Urothelium cell line (cell line): ENCODE measurements at regions not wholly inside any gene's neighbourhood (a gene's known extent, or its start where the extent isn't known, plus 50 kb on each side); places are given as distances from the start of the nearest gene placed in this dataset.

Experiments
- DNase-seq: peaks from one replicate; pipeline ENCODE4 v3.0.0; 2011; ENCODE audit warnings: low spot score, mixed read lengths
- FAIRE-seq: peaks from 2 replicates; lab custom pipeline; 2011; peaks lifted over from hg19 to GRCh38; lab: Jason Lieb, UNC

DNA sequence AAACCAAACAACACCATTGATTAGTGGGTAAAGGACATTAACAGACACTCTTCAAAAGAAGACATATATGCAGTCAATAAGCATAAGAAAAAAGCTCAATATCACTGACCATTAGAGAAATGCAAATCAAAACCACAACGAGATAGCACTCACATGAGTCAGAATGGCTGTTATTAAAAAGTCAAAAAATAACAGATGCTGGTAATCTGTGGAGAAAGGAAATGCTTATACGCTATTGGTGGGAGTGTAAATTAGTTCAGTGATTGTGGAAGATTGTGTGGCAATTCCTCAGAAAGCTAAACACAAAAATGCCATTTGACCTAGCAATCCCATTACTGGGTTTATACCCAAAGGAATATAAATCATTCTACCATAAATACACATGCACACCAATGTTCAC lies 182.6 kb downstream of the TRPC6 start:
- DNase-seq, result no peak
- FAIRE-seq, result no peak

DNA sequence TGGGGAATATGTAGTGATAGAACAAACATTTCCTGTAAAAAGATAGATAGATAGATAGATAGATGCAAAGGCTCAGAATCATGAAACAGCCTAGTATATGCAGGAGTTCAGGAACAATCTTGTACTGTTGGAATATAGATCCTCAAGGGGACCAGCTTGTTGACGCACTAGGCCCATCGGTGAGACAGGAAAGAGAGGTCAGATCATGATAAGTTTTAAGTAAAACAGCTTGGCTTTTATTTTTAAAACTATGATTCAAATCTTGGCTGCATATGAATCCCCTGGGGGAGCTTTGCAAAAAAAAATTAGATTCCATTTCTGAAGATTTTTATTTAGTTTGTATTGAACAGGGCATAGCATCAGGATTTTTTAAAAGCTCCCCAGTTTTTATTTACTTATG lies 185.8 kb downstream of the TRPC6 start:
- no peak for DNase-seq
- FAIRE-seq, result no peak

GRCh38 chr11:101390539-101390938 lies 193.3 kb downstream of the TRPC6 start:
- DNase-seq, result no peak
- no peak for FAIRE-seq

DNA sequence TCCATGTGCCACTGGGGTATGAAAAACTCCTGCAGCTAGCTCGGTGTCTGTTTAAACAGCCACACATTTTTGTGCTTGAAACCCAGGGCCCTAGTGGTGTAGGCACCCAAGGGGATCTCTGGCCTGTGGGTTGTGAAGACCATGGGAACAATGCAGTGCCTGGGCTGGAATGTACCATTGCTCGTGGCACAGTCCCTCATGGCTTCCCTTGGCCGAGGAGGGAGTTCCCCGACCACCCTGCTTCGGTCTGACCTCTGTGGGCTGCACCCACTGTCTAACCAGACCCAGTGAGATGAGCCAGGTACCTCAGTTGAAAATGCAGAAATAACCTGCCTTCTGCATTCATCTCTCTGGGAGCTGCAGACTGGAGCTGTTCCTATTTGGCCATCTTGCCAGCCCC lies 214.0 kb downstream of the TRPC6 start:
- DNase-seq (no peak), FAIRE-seq (no peak)

- DNase-seq (no peak), FAIRE-seq (no peak)
These were observed 220.0 kb downstream of the TRPC6 start for GRCh38 chr11:101363706-101364275.

DNA sequence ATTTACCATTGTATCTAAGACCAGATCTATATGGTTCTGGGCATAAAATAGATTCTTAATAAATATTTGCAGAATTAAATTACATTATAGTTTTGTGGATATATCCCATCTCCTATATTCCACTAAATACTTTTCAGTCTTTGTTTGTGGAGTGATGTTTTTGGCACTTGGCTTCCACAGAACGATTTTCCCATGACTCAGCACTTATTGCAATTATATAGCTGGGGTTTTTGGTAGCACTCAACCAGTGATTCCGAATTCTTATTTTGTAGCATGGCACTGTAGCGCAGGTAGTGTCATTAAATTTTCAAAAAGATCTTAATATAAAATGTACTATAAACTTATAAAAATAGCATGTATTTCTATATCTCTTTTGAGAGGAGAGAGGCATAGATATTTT lies 221.2 kb downstream of the TRPC6 start:
- FAIRE-seq, result no peak
- DNase-seq, result no peak

- no peak for DNase-seq
These were observed 226.0 kb downstream of the TRPC6 start for GRCh38 chr11:101357771-101358170.

DNA sequence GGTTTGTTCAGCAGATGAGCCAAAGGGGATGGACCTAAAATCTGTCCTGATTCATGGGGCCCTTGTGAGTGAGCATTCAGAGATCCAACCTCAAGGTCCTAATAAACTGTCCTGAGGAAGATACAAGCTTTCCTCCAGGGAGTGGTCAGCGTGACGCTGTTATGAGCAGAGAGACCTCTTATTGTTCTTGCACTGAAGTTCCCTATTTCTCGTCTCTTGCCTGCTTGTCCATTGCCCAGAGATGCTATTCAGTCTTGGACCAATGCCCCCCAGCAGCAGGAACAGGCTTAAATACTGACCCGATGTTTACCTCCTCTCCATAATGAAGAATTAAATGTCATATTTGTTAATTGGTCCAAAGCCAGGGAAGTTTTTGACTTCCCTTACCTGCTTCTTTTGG lies 225.2 kb upstream of the PGR start:
- DNase-seq, result no peak
- FAIRE-seq, result no peak

More at GRCh38 chr11:101357771-101358170, 226.0 kb downstream of the TRPC6 start:
- no peak for FAIRE-seq

GRCh38 chr11:101348786-101349185 lies 219.2 kb upstream of the PGR start:
- DNase-seq (no peak), FAIRE-seq (no peak)

DNA sequence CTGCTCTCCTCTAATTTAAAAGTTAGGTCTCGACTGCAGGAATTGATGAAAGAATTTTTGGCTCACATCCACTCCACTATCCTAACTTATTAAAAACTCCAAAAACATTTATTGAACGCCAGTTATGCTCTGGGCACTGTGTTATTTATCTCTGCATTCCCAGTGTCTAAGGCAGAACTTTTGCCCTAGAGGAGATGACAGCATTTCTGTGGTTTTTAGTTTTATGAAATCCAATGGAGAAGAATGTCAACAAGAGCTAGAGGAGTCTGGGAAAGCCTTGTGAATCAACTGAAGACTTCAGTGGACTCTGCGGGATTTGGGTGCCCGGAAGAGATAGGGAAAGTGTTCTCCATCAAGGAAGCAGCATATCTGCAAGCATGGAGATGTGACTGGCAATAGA lies 217.0 kb upstream of the PGR start:
- no peak for FAIRE-seq
- DNase-seq, result peak; percentile 6

DNA sequence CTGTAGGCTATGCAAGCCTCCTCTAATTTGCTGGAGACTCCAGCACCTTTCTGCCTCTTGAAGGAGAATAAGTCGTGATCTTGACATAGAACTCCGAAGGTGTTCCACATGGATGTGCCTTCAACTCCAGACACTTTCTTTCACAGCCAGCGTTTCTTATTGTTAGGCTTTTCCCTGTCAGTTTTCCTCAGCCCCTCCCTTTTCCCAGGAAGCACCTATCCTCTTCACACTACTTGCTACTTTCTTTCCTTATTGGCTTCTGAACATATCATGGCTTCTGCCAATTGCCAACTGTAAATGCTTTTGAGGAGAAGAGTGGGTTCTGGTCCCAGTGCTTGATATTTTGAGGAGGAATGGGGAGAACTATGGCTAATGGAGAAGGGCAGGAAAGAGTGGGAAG lies 216.3 kb upstream of the PGR start:
- DNase-seq (no peak), FAIRE-seq (no peak)

DNA sequence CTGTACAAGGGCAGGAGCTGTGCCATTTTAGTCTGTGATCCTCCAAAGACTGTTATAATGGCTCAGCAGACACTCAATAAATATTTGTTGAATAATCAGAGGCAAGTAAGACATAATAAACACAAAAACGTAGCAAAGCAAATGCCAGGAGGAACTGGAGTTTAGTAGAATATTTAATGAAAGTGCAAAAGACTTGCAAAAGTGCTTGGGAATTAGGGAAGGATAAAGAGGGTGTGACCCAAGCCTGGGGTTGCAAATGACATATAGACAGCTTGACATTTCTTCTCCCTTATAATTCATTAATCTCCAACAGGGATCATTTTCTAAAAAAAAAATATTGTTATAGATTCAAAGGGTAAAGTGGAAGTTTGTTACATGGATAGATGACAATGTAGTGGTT lies 212.7 kb upstream of the PGR start:
- DNase-seq (no peak), FAIRE-seq (no peak)

GRCh38 chr11:101341578-101341977 lies 212.0 kb upstream of the PGR start:
- DNase-seq (no peak), FAIRE-seq (no peak)

GRCh38 chr11:101336858-101337257 lies 207.2 kb upstream of the PGR start:
- DNase-seq (no peak), FAIRE-seq (no peak)

DNA sequence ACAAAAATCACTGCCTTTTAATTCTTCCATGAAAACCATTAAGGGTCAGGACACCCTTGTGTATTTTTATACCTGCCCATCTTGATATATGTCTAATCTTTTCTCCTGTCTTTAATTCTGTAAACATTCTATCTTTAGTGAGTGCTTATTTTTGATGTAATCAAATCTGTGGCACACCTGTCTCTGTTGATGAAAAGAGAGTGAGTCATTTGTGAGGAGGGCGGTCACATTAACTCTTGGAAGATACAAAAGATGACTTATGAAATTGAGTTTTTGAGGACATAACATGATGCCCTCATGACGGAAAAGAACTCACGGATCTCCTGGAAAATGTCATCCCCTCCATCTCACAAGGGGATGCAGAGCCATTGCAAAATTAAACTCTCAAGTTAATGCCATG lies 206.5 kb upstream of the PGR start:
- DNase-seq, result no peak
- FAIRE-seq, result no peak

GRCh38 chr11:101334581-101334980 lies 205.0 kb upstream of the PGR start:
- no peak for FAIRE-seq
- no peak for DNase-seq

- FAIRE-seq (no peak), DNase-seq (no peak)
These were observed 201.8 kb upstream of the PGR start for GRCh38 chr11:101331411-101331810.

DNA sequence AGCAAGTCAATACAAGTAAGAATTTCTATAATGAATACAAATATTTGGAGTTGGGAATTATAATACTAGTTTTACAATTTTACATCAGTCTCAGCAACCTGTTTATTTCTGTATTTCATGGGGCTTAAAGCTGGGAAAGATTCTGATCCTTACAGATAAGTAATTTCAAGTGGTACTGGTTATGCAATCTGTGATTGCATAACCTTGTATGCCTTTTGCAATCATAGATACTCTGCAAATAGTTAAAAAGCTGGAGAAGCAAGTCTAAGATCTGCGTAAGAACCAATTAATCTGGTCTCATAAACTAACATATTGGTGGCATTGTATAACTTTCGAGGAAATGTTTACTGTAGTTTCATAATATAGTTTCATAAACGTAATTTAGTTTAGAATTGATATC lies 198.3 kb upstream of the PGR start:
- FAIRE-seq (no peak), DNase-seq (no peak)

- no peak for FAIRE-seq
These were observed 196.5 kb upstream of the PGR start for GRCh38 chr11:101326141-101326540.

DNA sequence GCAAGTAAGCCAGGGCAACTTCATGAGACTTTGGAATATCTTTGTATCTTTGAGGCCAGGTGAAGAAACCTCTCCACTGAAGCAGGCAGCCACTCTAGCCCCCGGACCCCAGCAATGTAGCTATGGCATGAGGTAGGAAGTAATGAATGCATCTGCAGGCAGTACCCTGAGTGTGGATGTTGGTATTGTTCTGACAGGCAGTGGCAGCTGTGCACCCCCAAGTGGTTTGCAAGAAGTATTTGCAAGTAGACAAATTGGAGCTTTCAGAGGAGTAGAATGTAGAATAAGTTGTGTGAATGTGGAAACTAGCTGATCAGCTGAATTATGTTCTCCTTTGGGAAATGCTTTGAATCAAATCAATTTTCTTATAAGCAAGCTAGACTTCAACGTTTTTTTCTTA lies 194.4 kb upstream of the PGR start:
- DNase-seq (no peak), FAIRE-seq (no peak)

More at GRCh38 chr11:101326141-101326540, 196.5 kb upstream of the PGR start:
- no peak for DNase-seq

DNA sequence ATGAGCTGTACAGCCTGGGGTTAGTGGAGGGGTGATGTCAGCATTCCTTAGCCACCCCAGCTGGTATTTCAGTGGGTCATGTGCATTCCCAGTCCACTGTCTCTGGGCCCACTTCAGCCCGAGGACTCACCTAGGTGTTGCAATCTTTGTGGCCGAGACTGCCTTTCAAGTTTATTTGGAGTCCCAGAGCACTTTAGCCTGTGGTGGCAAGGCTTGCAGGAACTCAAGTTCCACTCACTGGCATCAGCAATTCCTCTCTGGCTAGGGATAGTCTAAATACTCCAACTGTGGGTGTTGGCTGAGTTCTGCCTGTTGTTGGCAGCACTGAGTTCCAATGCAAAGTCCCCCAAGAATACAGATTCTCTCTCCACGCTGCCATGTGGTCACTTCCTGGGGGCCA lies 191.6 kb upstream of the PGR start:
- FAIRE-seq (no peak), DNase-seq (no peak)

DNA sequence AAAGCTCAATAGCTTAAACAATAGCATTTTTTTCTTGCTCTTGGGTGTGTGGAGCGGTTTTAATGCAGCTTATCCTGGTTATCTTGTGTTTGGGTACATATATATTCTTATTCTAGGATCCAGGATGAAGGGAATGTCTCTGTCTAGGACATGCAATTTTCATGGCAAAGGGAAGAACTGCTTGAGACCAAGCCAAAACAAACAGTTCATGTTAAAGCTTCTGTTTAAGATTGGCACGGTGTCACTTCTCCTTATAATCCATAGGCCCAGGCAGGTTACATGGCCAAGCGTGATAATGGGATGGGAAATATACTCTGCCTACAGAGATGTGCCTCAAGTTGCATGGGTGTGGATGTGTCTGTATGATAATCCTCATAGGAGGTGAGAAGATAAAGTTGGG lies 177.1 kb upstream of the PGR start:
- DNase-seq, result no peak
- no peak for FAIRE-seq

GRCh38 chr11:101305496-101305895 lies 175.9 kb upstream of the PGR start:
- no peak for FAIRE-seq
- no peak for DNase-seq

- DNase-seq, result no peak
- no peak for FAIRE-seq
These were observed 169.6 kb upstream of the PGR start for GRCh38 chr11:101299210-101299609.
